ENCODE measurements at regions not wholly inside any gene's neighbourhood (a gene's known extent, or its start where the extent isn't known, plus 50 kb on each side); places are given as distances from the start of the nearest gene placed in this dataset.

DNA sequence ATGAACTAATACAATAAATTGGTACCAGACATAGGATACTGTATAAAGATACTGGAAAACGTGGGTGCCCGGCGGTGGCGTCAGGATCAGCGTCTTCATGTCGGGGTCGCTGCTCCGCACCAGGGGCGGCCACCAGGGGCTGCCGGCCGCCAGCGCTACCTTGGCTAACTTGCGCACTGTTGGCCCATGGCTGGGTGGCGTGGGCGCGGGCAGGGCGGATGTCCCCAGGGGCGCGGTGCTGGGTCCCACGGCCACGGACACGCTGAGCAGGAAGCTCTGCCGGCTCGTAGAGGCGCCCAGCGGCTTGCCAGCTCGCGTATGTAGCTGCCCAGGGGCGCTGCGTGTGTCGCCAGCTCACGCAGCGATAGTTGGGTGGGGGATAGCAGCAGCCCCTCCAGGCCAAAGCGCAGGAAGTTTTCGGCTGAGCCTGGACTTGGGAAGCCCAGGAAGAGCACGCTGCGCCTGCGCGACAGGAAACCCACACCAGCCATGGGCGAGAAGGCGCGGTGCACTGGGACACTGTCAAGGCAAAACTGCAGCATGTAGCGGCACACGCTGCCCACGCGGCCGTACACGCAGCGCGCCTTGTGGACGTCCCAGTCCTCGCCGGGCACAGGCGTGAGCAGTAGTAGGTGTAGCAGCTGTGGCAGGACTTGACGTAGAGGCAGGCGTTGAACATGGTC lies 299.9 kb downstream of the CCDC74A start:
- TF ChIP-seq, protein P1, sequence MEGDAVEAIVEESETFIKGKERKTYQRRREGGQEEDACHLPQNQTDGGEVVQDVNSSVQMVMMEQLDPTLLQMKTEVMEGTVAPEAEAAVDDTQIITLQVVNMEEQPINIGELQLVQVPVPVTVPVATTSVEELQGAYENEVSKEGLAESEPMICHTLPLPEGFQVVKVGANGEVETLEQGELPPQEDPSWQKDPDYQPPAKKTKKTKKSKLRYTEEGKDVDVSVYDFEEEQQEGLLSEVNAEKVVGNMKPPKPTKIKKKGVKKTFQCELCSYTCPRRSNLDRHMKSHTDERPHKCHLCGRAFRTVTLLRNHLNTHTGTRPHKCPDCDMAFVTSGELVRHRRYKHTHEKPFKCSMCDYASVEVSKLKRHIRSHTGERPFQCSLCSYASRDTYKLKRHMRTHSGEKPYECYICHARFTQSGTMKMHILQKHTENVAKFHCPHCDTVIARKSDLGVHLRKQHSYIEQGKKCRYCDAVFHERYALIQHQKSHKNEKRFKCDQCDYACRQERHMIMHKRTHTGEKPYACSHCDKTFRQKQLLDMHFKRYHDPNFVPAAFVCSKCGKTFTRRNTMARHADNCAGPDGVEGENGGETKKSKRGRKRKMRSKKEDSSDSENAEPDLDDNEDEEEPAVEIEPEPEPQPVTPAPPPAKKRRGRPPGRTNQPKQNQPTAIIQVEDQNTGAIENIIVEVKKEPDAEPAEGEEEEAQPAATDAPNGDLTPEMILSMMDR (IDR thresholded peaks at IDR 0.05 in 4 of 5, conservative IDR thresholded peaks at IDR 0.05 in 1 of 5) = no peak
- TF ChIP-seq POLR2A (IDR thresholded peaks at IDR 0.05) = no peak
